Nephron (organoid): ENCODE measurements at regions not wholly inside any gene's neighbourhood (a gene's known extent, or its start where the extent isn't known, plus 50 kb on each side); places are given as distances from the start of the nearest gene placed in this dataset.
"Not testable (repeated sequence)": the region's sequence is repeated elsewhere in the genome, so short reads cannot be mapped to it uniquely, and the experiment has no call there.

ENCODE experiments used
- H3K27ac Mint-ChIP-seq, 3 experiments: 2 replicates each; pipeline ENCODE4 v1.8.0; 2020; ENCODE audit warnings: mixed read lengths in 3 of 3, mild to moderate bottlenecking in 2 of 3, moderate library complexity in 1 of 3
- H3K27me3 Mint-ChIP-seq: 2 replicates; pipeline ENCODE4 v1.8.0; 2021; ENCODE audit warnings: low read depth, mild to moderate bottlenecking, moderate library complexity, mixed read lengths
- H3K36me3 Mint-ChIP-seq: 2 replicates; pipeline ENCODE4 v1.8.0; 2020; ENCODE audit warnings: low read depth, mixed read lengths
- H3K4me1 Mint-ChIP-seq: 2 replicates; pipeline ENCODE4 v1.8.0; 2020; ENCODE audit warnings: mixed read lengths
- H3K4me3 Mint-ChIP-seq, 3 experiments: 2 replicates each; pipeline ENCODE4 v1.8.0; 2020; ENCODE audit warnings: mild to moderate bottlenecking in 3 of 3, mixed read lengths in 3 of 3, moderate library complexity in 2 of 3
- H3K9me3 Mint-ChIP-seq: 2 replicates; pipeline ENCODE4 v1.8.0; 2020; ENCODE audit warnings: mixed read lengths
- CTCF ChIP-seq, 3 experiments: fragments of 200-600 bp; sonication (generic); IDR thresholded peaks; one replicate each; pipeline ENCODE4 v1.5.0; 2021; ENCODE audit warnings: antibody characterized with exemption in 3 of 3; ENCODE audit not compliant: unreplicated experiment in 3 of 3

GRCh38 chr2:115942800-115943199, 1500.4 kb downstream of the DPP10 start:
- no peaks in the 10 kb centered on the region for H3K9me3 Mint-ChIP-seq
- H3K27me3 Mint-ChIP-seq: peaks cover 5% of the 10 kb centered on the region
- no peaks in the 10 kb centered on the region for H3K36me3 Mint-ChIP-seq
- TF ChIP-seq CTCF (IDR thresholded peaks at IDR 0.05; ENCODE audit: unreplicated experiment in 3 of 3): no peak
- H3K4me3 Mint-ChIP-seq: no peak overlapping the region
- H3K4me1 Mint-ChIP-seq: no peaks in the 10 kb centered on the region
- peak overlapping the region in 1 of 3 experiments; percentile 0 for H3K27ac Mint-ChIP-seq

- no peak overlapping the region for H3K4me3 Mint-ChIP-seq
- no peak for TF ChIP-seq CTCF (IDR thresholded peaks at IDR 0.05; ENCODE audit: unreplicated experiment in 3 of 3)
- no peaks in the 10 kb centered on the region for H3K36me3 Mint-ChIP-seq
- no peak overlapping the region for H3K27ac Mint-ChIP-seq
- peaks cover 4% of the 10 kb centered on the region for H3K9me3 Mint-ChIP-seq
- no peaks in the 10 kb centered on the region for H3K4me1 Mint-ChIP-seq
- H3K27me3 Mint-ChIP-seq: peaks cover 5% of the 10 kb centered on the region
Observed at GRCh38 chr2:115946341-115946740, 1503.9 kb downstream of the DPP10 start.

GRCh38 chr2:115946891-115947290, 1504.5 kb downstream of the DPP10 start:
- no peak for TF ChIP-seq CTCF (IDR thresholded peaks at IDR 0.05; ENCODE audit: unreplicated experiment in 3 of 3)
- Mint-ChIP-seq H3K27ac (no peak overlapping the region), H3K27me3 (peaks cover 5% of the 10 kb centered on the region), H3K9me3 (peaks cover 4% of the 10 kb centered on the region), H3K4me3 (no peak overlapping the region), H3K36me3 (no peaks in the 10 kb centered on the region), H3K4me1 (no peaks in the 10 kb centered on the region)

- Mint-ChIP-seq H3K9me3 (peaks cover 19% of the 10 kb centered on the region), H3K27ac (no peak overlapping the region), H3K36me3 (no peaks in the 10 kb centered on the region), H3K27me3 (no peaks in the 10 kb centered on the region), H3K4me1 (no peaks in the 10 kb centered on the region), H3K4me3 (no peak overlapping the region)
- TF ChIP-seq CTCF (IDR thresholded peaks at IDR 0.05; ENCODE audit: unreplicated experiment in 3 of 3): no peak
Observed at GRCh38 chr2:115976916-115977315, 1534.5 kb downstream of the DPP10 start.

GRCh38 chr2:115999039-115999438, 1556.6 kb downstream of the DPP10 start:
- TF ChIP-seq CTCF (IDR thresholded peaks at IDR 0.05; ENCODE audit: unreplicated experiment in 3 of 3): no peak
- Mint-ChIP-seq H3K27ac (no peak overlapping the region), H3K36me3 (no peaks in the 10 kb centered on the region), H3K4me3 (no peak overlapping the region), H3K27me3 (no peaks in the 10 kb centered on the region), H3K9me3 (no peaks in the 10 kb centered on the region), H3K4me1 (no peaks in the 10 kb centered on the region)

- TF ChIP-seq CTCF (IDR thresholded peaks at IDR 0.05; ENCODE audit: unreplicated experiment in 3 of 3): no peak
- Mint-ChIP-seq H3K27me3 (no peaks in the 10 kb centered on the region), H3K9me3 (no peaks in the 10 kb centered on the region), H3K36me3 (no peaks in the 10 kb centered on the region), H3K4me1 (no peaks in the 10 kb centered on the region), H3K4me3 (no peak overlapping the region), H3K27ac (no peak overlapping the region)
Observed at GRCh38 chr2:116023026-116023425, 1580.6 kb downstream of the DPP10 start.

- H3K9me3 Mint-ChIP-seq, H3K4me3 Mint-ChIP-seq, H3K4me1 Mint-ChIP-seq, H3K36me3 Mint-ChIP-seq, H3K27ac Mint-ChIP-seq, H3K27me3 Mint-ChIP-seq: not testable (repeated sequence)
Observed at GRCh38 chr2:116038758-116039157, 1596.3 kb downstream of the DPP10 start.
